B cell (primary cell): ENCODE measurements at regions not wholly inside any gene's neighbourhood (a gene's known extent, or its start where the extent isn't known, plus 50 kb on each side); places are given as distances from the start of the nearest gene placed in this dataset.

Experiments
- CTCF ChIP-seq: fragments of 200-600 bp; IDR thresholded peaks from one replicate; pipeline ENCODE4 v1.8.0; 2022; ENCODE audit warnings: antibody characterized with exemption, mild to moderate bottlenecking
- EZH2 ChIP-seq: IDR thresholded peaks from 2 replicates; pipeline ENCODE4 v1.6.1; 2012; ENCODE audit warnings: borderline replicate concordance, low read depth, mild to moderate bottlenecking, moderate library complexity, low read length; ENCODE audit not compliant: insufficient read depth, poor library complexity, severe bottlenecking

- no peak for TF ChIP-seq CTCF
- no peak for TF ChIP-seq EZH2
These were observed 143.7 kb upstream of the NAALADL2 start for GRCh38 chr3:174715386-174715785.
